Limb (tissue), 2 donors: ENCODE measurements at regions not wholly inside any gene's neighbourhood (a gene's known extent, or its start where the extent isn't known, plus 50 kb on each side); places are given as distances from the start of the nearest gene placed in this dataset.

ENCODE experiments used
- DNase-seq, 2 donors: peaks; one replicate each; pipeline ENCODE4 v3.0.0-alpha.2; 2016; ENCODE audit errors: extremely low spot score in 2 of 2

DNA sequence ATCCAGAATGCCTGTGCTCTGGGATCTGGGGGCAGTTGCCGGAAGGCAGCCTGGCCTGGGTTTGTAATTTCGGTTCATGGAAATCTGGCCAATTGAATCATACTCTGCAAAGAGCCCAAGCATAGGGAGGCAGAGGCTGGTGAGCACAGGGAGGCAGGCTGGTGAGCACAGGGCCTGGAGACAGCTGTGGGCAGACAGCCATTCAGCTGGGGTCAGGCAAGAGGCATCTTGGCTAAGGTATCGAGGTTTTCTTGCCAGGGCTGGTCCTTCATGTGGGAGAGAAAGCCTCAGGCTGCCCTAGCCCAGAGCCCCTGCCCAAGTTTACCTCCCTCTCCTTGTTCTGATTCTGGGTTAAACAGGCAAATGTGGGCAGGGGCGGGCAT, 63.7 kb upstream of the BAIAP2L1 start:
- no peak for DNase-seq

DNA sequence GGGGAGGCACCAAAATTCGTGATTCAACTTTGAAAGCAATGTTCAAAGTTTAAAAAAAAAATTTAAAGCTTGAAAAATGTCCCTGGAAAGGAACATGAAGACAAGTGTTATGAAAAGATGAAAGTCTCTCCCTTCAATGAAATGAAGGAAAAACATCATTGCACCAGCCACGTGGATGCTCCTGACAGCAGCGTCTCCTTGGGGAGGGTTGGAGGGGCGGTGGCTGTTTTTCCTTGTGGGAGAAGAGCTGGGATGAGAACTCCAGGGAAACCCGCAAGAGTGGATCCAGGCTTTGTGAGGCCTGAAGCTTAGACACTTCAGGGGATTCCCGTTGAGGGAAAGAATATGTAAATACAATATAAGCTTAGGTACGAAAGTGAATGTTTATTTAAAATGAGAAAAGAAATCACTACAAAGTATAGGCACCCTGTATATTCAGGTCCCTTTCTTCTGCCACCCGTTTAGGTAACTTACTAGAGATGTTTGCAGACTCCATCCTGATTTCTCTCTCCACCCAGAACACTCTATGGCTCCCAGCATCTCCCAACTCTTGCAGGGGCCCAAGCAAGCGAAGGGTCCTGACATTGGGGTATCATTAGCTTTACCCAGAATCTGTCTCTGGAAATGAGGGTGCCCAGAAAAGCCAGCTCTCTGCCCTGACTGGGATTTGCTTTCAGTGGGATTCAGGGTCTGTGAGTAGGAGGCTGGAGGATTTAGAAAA, 63.1 kb upstream of the BAIAP2L1 start:
- no peak for DNase-seq

DNA sequence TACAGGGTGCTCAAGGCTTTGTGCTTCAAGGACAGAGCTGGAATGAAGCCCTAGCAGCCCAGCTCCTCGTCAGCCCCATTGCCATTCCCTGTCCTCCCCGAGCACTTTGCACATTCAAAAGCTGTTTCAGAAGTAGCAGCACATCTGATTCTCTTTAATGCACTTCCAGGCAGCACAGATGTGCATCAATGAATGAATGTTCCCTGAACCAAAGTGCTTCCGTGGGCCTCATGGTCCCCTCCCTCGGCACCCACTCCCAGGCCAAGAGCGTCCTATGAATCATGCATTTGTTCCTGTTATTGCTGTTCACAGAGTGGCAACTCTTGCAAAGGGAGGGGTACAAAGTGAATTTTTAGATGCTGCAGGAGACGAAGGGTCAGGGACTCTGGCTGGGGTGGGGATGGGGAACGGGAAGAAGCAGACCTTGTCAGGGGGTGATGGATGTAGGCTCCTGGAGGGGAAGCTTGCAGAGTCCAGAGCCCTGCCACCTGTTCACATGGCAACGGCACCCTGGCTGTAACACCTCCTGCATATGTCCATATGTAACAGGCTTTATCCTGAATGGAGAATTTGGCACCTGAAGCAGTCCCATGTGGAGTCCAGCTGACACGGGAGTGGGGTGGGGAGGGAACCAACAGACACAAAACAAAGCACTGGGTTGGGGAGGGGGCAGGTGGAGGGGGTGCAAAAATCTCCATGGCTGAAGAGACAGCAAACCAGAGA, 62.2 kb upstream of the BAIAP2L1 start:
- no peak for DNase-seq

DNA sequence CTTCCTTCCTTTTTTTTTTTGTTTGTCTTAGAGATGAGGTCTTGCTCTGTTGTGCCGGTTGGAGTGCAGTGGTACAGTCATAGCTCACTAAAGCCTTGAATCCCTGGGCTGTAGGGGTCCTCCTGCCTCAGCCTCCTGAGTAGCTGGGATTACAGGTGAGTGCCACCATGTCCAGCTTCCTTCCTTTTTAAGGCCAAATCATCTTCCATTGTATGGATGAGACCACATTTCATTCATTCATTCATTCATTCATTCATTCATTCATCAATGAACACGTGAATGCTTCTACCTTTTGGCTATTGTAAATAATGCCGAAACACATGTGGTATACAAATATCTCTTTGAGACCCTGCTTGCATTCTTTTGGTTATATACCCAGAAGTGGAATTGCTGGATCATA, 60.0 kb upstream of the BAIAP2L1 start:
- DNase-seq, result no peak

DNA sequence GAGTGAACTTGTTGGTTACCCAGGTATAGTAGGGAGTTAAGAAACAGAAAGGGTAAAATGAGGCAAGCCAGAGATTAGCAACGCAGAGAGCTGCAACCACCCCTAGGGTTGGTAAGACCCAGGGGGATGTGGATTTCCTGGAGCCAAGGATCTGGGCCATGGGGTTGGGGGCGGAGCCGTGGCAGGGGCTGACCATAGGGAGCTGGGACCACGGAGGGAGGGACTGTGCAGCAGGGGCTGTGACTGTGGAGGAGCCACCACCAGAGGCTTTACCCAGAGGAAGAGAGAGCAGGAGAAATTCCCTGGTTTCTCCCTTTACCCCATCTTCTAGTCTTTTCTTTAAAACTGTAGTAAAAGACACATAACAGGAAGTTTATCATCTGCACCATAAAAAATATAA, 58.6 kb upstream of the BAIAP2L1 start:
- no peak for DNase-seq

DNA sequence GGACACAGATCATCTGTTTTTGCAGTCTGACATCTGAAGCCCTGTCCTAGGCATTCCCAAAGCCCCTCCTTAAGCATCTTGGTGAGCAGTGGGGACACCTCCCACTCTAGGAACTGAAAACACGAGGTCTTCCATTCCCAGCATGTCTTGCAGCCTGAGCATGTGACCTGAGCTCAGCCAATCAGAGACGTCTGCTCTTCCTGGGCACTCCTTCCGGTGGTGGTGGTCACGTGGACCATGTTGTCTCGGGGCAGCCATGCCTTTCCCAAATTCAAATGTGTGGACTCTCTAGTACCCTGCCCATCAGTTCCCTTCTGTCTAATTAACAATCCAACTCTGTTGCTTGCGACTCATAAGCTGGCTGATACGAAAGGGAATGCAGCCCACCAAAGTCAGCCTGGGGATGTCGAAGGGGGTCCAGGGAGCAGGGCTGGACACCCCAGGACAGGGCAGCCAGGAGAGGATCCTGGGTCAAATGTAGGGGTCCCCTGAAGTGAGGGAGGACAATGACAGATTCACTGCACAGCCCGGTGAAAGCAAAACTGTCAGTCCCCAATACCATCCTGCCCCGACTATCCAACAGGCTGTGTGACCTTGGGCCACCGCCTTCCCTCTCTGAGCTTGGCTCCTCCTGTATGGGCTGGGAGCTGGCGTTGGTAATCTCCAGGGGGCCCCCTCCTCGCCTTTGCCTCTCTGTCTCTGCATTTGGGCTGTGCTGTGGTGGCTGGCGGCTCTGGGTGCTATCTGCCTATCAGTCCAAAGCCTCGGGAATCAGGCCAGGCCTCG, 57.4 kb upstream of the BAIAP2L1 start:
- DNase-seq, result no peak

DNA sequence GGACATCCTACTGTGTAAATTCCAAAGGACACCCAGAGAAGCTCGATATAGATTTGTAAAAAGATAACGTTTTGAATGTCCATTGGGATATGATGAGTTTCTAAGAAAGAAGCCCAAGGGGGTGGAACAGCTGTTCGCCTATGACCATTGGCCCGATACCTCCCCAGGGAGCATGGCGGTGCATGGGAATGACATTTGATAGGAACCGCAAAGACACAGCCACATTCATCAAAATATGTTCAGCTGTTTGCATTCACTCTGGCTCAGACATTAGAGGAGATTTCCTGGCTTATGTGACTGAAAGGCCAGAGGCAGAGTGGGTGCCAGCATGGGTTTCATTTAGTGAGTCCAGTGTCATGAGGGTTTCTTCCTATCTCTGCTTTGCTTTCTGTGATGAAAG, 56.0 kb upstream of the BAIAP2L1 start:
- DNase-seq, result no peak

DNA sequence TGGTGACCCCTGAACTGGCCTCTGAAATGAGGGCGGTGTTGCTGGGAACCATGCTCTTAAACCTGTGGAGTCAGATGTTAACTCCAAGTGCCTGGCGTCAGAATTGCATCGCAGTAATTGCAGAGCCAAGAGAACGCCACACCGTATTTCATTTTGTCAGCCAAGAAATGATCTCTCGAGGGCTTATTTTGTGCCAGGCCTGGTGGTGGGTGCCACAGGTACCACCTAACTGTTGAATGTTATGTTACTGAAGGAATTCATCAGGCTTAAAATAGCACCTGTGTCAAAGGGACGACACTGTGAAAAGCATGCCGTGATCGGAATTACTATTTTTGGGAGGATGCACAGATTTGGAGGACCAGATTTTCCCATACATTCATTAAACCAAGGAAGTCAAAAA, 51.9 kb upstream of the BAIAP2L1 start:
- DNase-seq, result no peak
